GM21526 (cell line): ENCODE measurements at regions not wholly inside any gene's neighbourhood (a gene's known extent, or its start where the extent isn't known, plus 50 kb on each side); places are given as distances from the start of the nearest gene placed in this dataset.
"Not testable (repeated sequence)": the region's sequence is repeated elsewhere in the genome, so short reads cannot be mapped to it uniquely, and the experiment has no call there.

Experiments
- ATAC-seq: cut with Tn5 transposase; IDR thresholded peaks from one replicate; pipeline ENCODE4 v1.9.1; 2021; ENCODE audit warnings: moderate library complexity; ENCODE audit not compliant: unreplicated experiment, low FRiP score

DNA sequence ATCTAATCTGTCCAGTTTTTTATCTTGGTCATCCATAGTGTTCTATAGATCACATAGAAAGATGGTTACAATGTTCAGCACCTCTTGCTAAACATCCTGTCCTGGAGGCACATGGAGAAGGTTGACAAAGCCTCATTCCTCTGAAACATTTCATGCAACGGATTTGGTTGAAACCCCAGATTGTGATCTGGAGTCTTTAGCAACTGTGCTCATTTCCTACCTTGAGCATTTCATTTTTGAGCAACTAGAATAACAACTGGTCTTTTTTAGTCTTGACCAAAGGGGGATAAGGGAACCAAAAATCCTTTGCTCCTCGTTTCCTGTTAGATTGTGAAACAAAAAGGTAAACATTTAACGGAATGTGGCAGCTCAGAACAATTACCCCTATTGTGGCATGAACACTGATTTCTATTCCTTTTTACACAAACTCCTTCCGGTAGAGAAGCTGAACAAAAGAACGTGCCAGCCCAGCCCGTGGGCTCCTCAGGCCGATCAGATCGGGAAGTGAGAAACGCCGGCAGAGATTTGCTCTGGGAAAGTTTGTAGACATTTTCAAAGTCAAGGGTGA, 94.7 kb upstream of the ERRFI1 start:
- ATAC-seq, result no peak

DNA sequence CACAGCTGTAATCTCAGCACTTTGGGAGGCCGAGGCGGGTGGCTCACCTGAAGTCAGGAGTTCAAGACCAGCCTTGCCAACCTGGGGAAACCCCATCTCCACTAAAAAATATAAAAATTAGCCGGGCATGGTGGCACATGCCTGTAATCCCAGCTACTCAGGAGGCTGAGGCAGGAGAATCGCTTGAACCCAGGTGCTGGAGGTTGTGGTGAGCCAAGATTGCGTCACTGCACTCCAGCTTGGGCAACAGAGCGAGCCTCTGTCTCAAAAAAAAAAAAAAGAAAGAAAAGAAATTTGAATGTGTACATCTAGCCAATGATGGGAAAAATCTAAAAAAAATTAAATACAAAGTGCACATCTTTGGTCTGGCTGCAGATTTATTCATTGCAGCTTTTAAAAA, 92.6 kb upstream of the ERRFI1 start:
- not testable (repeated sequence) for ATAC-seq

DNA sequence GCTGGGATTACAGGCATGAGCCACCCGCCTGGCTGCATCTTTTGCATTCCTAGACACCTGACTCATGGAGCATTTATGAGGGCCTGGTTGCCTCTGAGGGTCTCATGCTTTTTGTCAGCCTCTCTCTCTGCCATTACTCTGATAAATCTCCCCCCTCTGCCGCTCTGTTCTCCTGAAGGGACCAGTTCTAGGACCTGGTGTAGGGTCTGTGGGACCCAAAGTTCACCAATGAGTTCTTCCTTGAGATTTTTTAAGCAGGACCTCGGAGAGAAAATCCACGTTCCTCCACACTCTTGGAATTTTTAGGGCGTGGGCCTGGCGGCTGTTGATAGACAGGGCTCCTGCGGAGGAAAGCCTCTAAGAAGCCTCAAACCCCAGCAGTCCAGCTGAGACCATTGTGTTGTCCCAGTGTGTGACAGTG, 91.9 kb upstream of the ERRFI1 start:
- ATAC-seq, result no peak

DNA sequence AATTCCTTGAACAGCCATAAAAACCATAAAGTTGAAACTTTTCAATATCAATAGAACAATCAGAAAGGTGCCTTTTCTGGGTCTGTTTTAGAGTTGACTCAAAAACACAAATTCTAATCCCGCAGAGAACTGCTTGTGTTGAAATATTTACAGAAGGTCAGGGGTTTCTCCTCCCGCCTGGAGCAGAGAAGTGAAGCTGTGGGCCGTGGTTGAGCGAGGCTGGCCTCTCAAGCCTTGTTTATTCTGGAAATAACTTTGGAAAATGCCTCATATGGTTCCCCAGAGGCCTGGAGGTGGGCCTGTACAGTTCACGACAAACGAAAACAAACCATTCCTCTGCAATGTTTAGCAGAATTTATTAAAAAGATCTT, 90.8 kb upstream of the ERRFI1 start:
- ATAC-seq, result no peak

DNA sequence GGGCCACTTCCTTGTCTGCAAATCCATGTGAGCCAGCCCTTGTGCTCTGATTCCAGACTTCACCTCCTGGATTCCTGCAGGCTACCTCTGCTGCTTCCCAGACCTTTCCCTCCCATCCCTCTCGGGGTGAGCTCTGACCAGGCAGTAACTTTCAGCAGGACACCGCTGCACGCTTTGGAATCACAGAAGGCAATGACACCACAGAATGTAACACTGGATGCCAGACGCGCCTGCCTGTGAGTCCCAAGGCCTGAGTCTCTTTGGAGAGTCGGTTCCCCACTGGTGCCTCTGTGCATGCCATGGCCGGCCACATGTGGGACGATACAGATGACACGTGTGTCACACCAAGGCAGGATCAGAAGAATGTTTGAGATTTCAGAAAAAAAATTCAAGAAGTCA, 89.7 kb upstream of the ERRFI1 start:
- no peak for ATAC-seq

DNA sequence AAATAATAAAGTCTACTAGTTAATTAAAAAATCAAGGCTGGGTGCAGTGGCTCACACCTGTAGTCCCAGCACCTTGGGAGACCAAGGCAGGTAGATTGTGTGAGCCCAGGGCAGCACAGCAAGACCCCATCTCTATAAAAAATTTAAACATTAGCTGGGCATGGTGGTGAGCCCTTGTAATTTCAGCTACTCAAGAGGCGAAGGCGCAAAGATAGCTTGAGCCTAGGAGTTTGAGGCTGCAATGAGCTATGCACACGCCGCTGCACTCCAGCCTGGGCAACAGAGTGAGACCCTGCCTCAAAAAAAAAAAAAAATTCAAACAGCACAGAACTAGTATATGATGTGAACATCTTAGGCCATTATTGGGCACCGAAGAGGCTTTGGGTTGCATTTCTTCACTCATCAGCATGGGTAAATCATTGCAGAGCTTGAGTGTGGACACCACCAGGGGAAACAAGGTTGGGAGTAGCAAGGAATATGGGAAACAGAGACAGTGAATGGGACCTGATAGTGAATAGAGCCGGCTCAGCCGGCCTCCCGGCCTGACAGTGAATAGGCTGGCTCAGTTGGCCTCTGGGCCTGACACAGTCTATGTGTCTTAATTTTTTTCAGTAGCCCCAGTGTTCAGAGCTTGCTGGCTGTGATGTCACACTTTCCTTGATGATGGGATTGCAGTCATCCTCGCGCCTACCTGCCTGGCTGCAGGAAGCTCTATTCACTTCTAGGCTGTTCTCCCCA, 89.1 kb upstream of the ERRFI1 start:
- ATAC-seq, result no peak

DNA sequence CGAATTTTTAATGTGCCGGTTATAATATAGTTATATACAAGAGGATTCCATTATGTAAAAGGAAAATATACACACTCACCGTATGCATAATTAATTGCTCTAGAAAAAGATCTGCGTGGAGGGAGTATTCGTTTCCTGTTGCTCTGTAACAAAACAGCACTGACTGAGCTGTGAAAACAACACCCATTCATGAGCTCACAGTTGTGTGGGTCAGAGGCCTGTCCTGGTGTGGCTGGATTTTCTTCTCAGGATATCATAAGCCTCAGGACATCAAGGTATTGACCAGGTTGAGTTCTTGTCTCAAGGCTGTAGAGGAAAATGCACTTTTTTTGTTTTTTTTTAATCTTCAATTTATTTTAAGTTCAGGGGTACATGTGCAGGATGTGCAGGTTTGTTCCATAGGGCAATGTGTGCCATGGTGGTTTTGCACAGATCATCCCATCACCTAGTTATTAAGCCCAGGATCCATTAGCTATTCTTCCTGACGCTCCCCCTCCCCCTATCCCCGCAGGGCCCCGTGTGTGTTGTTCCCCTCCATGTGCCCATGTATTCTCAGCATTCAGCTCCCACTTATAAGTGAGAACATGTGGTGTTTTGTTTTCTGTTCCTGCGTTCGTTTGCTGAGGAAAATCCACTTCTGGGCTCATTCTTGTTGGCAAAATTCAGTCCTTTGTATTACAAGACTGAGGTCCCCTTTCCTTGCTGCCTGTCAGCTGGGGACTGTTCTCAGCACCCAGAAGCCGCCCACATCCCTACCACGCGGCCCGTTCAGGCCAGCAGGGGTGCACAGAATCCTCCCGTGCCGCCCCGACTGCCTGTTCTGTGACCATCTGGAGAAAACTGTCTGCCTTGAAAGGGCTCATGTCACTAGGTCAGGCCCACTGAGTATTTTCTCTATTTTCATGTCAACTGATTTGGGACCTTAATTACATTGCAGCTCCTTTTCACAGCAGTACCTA, 87.4 kb upstream of the ERRFI1 start:
- ATAC-seq, result no peak

DNA sequence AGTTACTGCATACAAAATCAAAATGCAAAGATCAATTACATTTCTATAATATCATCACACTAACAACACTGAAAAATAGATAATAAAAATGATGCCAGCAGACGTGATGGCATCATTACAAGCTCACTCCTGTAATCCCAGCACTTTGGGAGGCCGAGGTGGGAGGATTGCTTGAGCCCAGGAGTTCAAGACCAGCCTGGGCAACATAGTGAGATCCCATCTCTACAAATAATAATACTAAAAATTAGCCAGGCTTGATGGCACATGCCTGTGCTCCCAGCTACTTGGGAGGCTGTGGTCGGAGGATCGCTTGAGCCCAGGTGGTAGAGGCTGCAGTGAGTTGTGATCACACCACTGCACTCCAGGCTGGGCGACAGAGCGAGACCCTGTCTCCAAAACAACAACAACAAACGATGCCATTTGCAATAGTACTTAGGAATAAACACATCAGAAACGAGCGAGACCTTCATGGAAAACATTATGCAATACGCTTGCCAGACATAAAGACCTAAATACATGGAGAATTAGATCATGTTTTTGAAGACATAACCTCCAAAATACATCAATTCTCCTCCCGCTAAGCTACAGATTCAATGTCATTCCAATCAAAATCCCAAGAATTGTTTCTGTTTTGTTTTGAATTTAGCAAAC, 86.6 kb upstream of the ERRFI1 start:
- ATAC-seq, result no peak

DNA sequence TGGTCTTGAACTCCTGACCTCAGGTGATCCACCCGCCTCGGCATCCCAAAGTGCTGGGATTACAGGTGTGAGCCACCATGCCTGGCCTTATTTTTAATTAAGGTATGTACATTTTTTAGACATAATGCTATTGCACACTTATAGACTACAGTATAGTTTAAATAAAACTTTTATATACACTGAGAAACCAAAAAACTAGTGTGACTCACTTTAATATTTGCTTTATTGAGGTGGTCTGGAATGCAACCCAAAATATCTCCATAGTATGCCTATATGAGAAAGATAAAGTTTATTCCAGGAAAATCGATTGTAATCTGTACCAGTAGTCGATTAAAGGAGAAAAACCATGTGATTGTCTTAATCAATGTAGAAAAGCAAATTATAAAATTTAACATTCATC, 85.5 kb upstream of the ERRFI1 start:
- no peak for ATAC-seq

DNA sequence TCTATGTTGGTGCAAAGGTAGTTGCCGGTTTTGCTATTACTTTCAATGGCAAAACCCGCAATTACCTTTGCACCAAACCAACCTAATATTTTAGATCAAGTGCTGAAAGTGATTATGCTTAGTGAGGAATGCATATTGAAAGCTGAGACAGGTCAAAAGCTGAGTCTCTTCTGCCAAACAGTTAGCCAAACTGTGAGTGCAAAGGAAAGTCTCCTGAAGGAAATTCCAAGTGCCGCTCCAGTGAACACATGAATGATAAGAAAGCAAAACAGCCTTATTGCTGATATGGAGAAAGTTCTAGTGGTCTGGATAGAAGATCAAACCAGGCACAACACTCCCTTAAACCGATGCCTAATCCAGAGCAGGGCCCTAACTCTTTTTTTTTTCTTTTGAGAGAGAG, 83.1 kb upstream of the ERRFI1 start:
- ATAC-seq, result no peak

DNA sequence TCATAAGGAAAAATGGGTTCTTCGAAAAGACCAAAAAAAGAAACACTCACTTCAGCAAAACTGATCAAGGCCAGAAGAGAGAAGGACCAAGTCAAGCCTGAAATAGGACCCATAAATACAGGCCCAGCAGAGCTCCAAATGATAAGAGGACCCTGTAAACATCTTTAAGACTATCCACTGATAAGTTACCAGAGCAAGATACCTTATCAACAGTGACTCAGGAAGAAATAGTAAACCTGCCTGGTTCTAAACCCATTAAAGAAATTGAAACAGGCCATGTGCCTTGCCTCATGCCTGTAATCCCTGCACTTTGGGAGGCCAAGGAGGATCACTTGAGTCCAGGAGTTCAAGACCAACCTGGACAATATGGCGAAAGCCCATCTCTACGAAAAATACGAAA, 81.8 kb upstream of the ERRFI1 start:
- no peak for ATAC-seq

DNA sequence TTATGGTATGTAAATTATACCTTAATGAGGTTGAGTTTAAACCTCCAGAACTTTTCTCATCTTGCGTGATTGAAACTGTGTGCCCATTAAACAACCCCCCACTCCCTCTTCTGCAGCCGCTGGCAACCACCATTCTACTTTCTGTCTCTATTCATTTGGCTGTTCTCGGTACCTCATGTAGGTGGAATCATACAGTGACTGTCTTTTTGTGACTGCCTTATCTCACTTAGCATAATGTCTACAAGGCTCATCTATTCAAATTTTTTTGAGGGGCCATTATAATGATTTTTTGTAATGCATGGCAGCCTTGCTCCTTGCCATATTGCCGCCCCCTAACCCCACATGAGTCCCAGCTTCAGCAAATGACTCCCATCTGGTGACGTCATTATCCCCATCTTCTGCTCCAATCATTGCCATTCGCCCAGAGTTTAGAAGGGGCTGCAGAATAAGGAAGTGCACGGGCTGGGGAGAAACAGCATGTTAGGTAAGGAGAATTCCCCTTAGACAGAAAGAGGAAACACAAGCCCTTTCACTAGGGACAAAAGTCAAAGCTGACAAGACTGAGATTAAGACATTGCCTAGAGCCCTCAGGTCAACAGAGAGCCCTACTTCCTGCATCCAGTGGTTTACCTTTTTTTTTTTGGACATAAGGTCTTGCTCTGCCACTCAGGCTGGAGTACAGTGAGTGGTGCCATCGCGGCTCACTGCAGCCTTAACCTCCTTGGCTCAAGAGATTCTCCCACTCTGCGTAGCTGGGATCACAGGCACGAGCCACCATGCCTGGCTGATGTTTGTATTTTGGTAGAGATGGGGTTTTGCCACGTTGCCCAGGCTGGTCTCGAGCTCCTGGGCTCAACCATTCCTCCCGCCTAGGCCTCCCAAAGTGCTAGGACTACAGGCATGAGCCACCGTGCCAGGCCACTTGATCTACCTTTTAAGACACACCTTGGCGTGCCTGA, 78.4 kb upstream of the ERRFI1 start:
- no peak for ATAC-seq

DNA sequence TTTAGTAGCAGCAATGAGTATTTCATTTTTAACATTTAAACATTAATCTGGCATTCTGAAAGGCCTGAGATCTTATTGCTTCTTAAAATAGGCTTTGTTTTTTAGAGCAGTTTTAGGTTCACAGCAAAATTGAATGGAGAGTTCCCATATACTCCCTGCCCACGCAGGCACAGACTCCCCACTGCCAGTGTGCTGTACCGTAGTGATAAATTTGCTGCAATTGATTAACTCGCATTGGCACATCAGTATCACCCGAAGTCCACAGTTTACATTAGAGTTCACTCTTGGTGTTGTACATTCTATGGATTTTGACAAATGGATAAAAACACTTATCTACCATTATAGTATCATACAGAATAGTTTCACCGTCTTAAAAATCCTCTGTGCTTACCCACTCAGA, 71.8 kb upstream of the ERRFI1 start:
- no peak for ATAC-seq

DNA sequence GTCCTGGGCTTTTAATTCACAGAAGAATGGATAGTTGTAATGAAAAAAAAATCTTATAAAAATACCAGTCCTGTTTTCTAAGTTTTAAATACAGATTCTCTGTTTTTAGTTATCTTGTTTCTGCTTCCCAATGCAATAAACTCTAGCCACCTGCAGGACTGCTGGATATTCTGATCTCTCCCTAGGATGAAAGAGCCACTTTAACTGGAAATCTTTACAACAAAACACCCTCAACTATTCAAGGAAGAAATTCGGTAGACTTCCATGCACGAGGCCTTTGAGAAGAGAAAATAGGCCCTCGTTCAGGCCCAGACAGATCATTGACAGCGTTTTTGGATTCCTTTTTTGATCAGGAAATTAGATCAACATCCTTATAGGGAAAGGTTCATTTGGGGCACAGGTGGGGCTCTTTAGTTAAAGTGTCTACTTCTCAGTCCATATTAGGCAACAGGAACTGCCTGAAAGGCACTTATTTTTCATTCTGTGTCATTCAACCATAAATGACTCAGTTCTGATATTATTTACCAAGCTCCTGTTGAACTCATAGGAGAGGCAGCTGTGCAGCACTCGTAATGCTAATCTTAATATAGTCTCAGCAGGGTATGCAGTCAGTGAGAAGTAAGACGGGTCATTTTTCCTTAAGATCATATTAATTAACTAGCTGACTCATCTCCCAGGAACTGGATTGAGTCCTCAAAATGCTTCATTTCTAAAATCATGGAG, 71.1 kb upstream of the ERRFI1 start:
- ATAC-seq, result peak; percentile 91

DNA sequence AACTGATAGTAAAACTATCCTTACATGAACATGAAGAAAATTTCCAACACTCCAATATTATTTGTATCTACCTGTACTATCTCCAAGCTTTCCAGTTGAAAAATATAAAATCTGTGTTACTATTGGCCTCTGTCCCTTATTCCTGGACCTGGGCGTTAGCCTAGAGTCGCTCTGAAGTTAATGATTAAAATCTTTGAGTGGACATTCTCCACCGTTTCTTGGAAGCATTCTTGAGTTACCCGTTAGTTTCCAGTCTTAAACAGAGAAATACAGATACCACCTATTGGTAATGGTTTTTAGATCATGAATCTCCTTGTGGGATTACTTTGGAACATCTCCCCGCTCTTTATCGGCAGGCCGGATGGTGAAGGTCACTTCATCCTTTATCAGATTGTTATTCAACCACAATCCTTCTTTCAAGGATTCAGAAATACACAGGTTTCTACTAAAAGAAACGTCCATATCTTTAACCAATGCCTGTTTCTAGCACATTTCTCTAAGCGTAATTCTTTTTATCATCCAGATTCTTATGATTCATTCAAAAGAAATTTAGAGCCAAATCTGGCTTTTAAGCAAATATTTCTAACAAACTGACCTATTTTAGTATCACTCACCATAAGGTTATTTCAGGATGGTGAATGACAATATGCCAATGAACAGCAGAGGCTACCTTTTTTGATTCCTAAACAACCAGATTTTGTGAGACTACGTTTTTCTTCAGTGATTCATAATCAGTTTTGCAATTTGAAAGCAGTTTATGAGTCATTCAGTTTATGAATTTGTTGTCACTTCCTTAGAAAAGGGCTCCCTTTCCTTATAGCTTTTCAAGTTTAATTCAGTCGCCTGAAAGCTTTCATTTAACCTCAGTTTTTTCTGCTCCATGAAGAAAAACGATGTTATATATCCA, 70.2 kb upstream of the ERRFI1 start:
- ATAC-seq, result no peak

DNA sequence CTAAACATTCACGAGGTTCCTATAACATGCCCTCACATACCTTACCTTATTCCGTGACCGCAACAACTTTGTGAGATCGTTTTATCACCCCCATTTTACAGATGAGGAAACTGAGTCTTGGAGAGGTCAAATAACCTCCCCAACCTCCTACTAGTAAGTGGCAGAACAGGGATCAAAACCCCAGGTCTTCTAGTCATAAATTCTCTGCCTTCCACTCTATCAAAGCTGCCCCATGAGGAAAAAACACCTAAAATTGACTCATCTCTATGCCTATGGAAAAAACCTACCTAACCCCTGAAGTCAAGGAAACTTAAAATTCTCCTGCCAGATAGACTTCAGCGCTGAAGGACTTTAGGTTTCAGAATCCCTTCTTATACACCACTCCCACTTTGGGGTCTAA, 69.5 kb upstream of the ERRFI1 start:
- no peak for ATAC-seq

DNA sequence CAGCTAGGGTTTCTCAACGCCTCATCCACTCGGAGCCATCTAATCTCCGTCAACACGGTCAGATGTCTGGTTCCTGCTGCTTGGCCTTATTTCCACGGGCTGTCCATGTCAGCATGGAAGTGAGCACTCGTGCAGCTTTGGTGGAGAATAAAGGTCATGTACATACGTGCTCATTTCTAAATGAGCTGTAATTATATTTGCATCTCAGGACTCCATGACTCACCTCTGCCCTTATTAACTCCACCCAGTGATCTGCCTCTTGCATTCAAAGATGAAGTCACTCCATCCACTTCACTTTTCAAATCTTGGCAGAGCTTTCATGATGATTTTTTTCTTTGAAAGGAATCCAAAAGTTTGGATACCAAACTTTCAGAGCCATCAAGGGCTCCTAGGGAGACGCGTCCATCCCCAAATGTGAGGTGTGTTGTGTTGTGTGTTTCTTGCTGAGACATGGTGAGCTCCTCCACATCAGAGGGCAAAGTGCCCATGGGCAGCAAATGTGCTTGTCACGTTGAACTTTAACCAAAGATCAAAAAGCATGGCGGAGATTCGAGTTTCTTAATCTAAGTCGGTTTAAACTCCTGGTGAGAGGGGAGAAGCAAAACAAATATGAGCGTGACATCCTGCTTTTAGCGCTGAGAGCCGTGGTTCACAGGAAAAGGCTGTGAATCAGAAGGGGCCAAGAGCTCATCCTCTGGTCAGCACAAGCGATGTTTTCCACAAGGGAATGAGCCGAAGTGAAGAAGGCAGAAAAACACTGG, 68.6 kb upstream of the ERRFI1 start:
- ATAC-seq, result no peak
